NCI-H748 (cell line): ENCODE measurements at regions not wholly inside any gene's neighbourhood (a gene's known extent, or its start where the extent isn't known, plus 50 kb on each side); places are given as distances from the start of the nearest gene placed in this dataset.

Source experiments
- DNase-seq: peaks from one replicate; lab custom pipeline; 2025; ENCODE audit not compliant: unreplicated experiment; lab: John Stamatoyannopoulos, UW

DNA sequence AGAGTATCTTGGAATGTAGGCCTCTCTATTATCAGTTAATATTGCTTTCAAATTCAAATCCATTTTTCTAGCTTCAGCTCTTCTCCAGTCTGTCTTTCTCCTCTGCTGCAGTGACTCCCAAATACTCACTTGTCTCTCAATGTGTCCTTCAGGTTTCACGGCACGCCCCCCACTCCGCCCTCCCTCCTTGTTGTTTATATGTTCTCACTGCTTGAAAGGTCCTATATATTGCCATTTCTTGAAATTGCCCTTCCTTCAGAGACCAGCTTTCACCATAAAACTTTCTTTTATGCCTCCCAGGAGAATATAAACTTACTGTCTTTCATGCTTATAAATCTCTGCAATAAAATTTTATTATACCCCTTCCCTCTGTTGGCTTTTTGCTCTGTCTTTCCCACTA, 668.2 kb downstream of the CCSER2 start:
- no peak for DNase-seq

DNA sequence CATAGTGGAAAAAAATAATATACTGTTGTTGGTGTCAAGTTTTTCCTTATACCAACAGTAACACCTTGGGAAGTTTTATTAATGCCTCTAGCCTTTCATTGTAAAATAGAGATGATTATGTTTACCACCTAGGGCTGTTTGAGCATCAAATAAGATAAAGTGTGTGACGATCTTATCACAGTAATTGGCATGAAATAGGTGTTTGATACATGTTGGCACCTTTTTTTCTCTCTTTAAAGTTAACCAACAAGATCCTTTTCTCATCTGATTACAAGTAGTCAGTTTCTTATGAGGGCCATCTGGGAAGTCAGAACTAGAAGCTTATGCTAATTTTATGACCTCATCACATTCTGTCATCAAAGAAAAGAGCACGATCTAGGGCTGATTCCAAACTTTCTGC, 669.5 kb downstream of the CCSER2 start:
- DNase-seq: no peak

- DNase-seq: no peak
Measured at GRCh38 chr10:84999929-85000328, 671.5 kb downstream of the CCSER2 start.

DNA sequence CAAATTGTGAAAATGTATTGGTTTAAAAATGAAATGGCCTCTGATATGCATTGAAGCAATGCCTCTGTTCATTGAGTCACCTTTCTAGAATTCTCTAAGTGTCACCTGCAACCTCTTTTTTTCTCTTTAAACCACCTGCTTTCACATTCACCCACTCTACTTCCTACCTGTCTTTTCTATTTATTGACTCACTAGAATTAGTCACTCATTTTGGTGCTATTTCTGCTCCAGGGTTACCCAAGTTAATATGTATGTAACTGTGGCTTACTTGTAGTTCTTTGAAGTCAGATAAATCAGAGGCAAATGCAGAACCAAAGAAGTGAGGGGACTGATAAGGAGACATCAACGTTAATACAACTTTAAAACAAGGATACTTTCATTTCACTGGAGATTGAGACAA, 674.7 kb downstream of the CCSER2 start:
- no peak for DNase-seq

- peak; percentile 72 for DNase-seq
Measured at GRCh38 chr10:85008488-85009184, 680.2 kb downstream of the CCSER2 start.

- peak; percentile 65 for DNase-seq
Measured at GRCh38 chr10:85012305-85012704, 683.9 kb downstream of the CCSER2 start.

- peak; percentile 1 for DNase-seq
Measured at GRCh38 chr10:85026878-85027467, 698.6 kb downstream of the CCSER2 start.

- no peak for DNase-seq
Measured at GRCh38 chr10:85032981-85033380, 704.6 kb downstream of the CCSER2 start.

- no peak for DNase-seq
Measured at GRCh38 chr10:85036661-85037060, 708.3 kb downstream of the CCSER2 start.

DNA sequence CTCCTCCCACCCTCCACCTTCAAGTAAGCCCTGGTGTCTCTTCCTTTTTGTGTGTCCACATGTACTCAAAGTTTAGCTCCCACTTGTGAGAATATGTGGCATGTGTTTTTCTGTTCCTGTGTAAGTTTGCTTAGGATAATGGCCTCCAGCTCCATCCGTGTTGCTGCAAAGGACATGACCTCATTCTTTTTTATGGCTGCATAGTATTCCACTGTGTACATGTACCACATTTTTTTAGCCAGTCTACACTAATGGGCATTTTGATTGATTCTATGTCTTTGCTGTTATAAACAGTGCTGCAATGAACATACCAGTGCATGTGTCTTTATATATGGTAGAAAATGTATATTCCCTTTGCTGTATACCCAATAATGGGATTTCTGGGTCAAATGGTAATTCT, 710.9 kb downstream of the CCSER2 start:
- DNase-seq: no peak

GRCh38 chr10:85043207-85043606, 714.8 kb downstream of the CCSER2 start:
- peak; percentile 57 for DNase-seq

DNA sequence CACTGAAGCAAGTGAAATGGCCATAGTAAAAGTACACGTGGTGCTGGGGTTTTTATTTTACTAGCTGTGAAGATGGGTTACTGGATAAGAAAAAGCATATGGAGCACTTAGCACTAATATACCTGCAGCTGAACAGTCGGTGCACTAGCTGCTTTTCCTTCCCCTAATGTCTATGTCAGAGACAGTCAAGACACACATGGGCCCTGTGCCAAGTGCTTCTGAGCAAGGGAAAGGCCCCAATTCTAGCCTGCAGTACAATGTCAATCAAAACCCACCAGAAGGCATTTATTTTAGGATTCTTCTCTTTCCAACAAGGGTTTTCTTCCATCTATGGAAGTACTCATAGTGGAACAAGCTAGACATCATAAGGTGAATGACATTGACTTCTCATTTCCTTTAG, 716.7 kb downstream of the CCSER2 start:
- DNase-seq: peak; percentile 62

DNA sequence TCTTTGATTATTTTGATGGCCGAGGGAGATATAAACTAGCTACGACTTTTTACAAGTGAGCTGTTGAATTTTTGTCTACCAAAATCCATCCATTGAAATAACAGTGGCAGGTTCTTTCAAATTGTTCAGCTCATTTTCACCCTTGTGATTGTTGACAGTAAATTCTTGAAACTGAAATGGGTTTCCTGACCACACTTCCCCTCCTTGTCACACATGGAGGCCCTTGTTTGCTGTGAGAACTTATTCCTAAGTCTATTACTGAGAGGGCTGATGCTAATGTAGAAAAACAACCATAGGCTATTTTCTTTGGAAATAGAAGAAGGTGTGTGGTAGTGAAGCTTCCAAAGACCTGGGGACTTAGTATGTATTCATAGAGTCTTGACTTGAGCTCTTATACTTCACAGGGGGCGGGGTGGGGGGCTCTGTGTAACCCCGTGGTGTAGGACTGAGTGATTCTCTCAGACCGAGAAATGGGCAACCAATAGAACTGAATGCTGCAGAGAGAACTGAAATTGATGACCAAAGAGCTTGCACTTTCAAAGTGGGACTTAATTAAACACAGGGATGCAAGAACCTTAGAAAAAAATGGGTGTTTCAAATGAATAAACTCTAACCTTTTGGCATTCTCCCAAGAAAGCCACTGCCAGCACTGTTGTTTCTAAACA, 718.9 kb downstream of the CCSER2 start:
- DNase-seq: no peak

GRCh38 chr10:85047979-85048378, 719.6 kb downstream of the CCSER2 start:
- DNase-seq: no peak

DNA sequence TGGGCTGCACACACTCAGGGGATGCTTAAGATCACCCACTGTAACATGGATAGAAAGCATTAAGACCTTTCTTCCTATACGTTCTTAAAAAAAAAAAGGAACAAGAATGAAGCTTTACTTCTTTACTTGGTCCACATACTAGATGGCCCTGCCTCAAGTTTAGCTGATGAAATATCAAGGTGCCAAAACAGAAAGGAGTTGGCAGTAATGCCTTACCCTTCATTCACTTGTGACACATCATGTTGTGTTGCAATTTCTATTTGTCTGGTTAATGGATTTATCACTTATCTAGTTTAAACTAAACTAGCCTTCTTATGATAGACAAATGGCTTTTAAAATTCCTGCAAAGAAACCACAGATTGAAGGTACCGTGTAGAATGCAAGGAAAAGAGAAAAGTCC, 720.3 kb downstream of the CCSER2 start:
- no peak for DNase-seq

DNA sequence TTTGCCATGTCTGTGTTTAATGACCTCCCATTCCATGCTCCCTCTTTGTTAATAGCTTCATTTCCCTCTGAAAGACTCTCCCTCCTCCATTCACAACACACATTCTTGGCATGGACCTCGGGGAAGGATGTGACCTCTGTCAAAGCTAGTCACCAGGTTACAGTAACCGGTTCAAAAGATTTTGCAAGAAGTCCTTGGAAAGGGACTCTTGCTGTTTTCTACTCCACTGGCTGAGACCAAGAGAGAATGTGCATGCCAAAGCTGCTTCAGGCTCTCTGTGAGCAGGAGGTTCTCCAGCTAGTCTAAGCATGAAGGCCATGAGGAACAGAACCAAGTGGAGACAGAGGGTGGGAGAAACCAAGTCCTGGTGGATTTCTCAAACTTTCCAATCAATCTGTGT, 732.6 kb downstream of the CCSER2 start:
- DNase-seq: no peak

- DNase-seq: no peak
Measured at GRCh38 chr10:85061401-85061800, 733.0 kb downstream of the CCSER2 start.

GRCh38 chr10:85067955-85068354, 739.6 kb downstream of the CCSER2 start:
- no peak for DNase-seq

GRCh38 chr10:85080934-85081333, 752.5 kb downstream of the CCSER2 start:
- no peak for DNase-seq

DNA sequence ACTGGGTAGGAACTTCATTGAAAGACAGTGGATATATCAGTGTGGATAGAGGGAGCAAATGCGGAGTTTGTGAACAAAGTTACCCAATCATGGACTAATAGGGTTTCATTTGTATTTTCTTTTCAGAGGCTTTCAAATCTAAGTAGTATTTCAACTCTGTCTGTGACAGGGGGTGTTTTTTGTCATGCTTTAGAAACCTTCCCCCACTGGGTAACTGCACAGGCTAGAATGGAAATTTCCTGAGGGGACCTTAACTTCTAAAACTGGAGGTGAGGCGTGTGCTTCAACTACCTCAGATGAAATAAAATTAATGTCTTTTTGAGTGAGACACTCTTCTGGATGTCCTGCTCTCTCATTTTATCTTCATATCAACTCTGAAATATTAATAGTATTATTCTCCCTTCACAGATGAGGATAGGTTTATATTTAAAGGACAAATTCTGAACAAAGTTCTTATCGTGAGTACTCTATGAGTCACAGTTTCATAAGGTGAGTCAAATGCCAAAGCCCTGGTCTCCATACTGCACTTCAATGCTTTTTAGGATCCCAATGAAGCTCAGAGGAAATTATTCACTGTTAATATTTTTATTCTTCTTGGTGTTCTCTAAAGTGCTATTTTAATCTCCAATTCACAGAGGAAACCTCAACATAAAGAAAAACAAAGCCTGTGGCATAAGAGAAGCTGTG, 770.6 kb downstream of the CCSER2 start:
- no peak for DNase-seq

DNA sequence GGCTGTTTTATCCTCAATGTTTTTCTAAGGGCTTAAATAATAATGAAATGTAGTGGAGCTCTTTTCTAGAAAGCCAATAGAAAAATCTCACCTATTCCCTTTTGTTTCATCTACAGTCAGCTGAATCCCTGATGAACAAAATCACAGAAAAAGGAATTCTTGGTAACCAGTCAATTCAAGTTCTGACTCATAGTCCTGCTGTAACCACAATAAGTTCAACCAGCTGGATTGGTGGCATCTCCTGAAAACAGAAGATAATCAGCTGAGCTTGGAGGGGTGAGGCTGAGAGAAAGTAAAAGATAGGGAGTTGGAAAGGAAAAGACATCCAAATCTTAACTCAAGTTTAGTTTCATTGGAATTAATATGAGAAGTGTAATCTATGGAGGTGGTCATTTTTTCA, 772.1 kb downstream of the CCSER2 start:
- no peak for DNase-seq
